NCI-H69 (cell line): ENCODE measurements at regions not wholly inside any gene's neighbourhood (a gene's known extent, or its start where the extent isn't known, plus 50 kb on each side); places are given as distances from the start of the nearest gene placed in this dataset.
"Not testable (repeated sequence)": the region's sequence is repeated elsewhere in the genome, so short reads cannot be mapped to it uniquely, and the experiment has no call there.

Experiments
- DNase-seq: peaks from one replicate; lab custom pipeline; 2025; lab: John Stamatoyannopoulos, UW

DNA sequence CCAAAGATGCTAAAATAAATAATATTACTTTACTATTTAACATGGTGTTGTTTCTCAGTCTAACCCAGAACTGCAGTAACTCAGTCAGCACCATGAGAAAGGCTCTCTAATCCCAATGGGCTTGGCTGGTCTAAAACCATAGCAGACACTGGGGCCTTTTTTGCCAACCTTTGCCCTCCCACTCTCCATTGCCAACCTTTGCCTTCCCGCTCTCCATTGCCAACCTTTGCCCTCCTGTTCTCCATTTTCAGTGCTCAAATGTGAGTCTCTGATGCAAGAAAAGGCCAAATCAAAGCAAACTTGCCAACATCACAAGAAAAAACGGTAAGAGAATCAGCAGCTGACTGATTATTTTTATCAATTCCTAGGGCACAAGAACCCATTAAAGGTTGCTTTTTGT, 1681.2 kb downstream of the SLITRK5 start:
- no peak for DNase-seq

GRCh38 chr13:89361909-89362308, 1690.7 kb downstream of the SLITRK5 start:
- DNase-seq, result peak; percentile 17

DNA sequence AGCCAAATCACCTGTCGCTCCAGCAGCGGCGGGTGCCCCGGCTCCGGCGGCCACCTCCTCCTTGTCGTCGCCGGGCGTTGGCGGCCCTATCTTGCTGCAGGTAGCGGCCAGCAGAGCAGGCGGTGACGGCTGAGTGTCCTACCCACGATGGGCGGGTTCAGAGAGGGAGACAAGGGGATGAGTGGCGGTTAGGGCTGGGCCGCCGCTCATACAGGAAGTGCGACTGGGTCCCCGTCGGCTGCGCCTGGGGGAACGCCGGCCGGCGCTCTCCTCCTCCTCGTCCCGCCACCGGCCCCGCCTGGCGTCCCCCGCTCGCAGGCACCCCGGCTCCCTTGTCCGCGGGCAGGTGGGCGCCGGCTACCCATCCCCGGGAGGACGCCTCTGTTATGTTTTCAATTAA, 1692.0 kb downstream of the SLITRK5 start:
- no peak for DNase-seq

GRCh38 chr13:89372193-89372592, 1701.0 kb downstream of the SLITRK5 start:
- DNase-seq, result peak; percentile 13

DNA sequence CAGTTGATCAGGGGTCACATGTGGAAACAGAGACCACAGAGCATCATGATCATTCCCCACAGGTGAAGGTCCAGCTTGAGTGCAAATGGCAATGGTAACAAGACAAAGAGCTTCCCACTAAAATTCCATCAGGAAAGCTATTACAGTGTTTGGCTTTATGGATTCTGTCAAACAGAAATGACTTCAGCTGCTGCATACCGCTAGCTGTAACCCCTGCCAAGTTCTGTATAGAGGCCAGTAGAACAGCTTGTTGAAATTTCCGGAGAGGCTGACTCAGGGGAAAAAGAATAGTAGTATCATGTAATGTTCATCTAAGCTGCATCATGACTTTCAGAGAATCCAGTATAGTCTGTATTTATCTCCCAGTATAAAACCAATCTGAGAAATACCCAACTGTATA, 1704.7 kb downstream of the SLITRK5 start:
- DNase-seq, result peak; percentile 34

DNA sequence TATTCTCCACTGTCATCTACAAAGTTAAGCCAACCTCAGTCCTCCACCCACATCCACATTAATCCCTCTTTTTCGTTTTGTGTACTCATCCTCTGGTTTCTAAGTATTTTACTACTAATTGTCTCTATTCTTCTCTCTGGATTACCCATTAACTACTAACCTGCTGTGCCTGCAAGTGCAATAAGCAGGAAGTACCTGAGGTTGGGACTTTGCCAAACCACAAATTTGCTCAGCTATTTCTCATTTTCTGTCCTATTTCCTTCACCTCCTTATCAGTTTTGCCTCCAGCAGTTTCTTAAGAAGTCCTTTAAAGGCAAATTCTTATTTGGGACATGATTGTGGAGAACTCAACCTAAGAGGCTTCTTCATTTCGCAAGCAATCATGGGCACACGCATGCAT, 1708.9 kb downstream of the SLITRK5 start:
- peak; percentile 75 for DNase-seq

GRCh38 chr13:89382981-89383380, 1711.8 kb downstream of the SLITRK5 start:
- no peak for DNase-seq

GRCh38 chr13:89383891-89384290, 1712.7 kb downstream of the SLITRK5 start:
- DNase-seq, result no peak

GRCh38 chr13:89393758-89394304, 1722.7 kb downstream of the SLITRK5 start:
- no peak for DNase-seq

- DNase-seq, result peak; percentile 27
Measured at GRCh38 chr13:89401264-89401675, 1730.1 kb downstream of the SLITRK5 start.

- no peak for DNase-seq
Measured at GRCh38 chr13:89402211-89402610, 1731.0 kb downstream of the SLITRK5 start.

DNA sequence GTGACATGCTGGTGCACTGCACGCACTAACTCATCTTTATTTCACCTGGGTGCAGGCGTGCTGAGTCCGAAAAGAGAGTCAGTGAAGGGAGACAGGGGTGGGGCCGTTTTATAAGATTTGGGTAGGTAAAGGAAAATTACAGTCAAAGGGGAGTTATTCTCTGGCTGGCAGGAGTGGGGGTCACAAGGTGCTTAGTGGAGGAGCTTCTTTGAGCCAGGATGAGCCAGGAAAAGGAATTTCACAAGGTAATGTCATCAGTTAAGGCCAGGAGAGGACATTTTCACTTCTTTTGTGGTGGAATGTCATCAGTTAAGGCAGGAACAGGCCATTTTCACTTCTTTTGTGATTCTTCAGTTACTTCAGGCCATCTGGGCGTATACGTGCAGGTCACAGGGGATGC, 1734.9 kb downstream of the SLITRK5 start:
- DNase-seq, result not testable (repeated sequence)

GRCh38 chr13:89407357-89407756, 1736.2 kb downstream of the SLITRK5 start:
- DNase-seq, result peak; percentile 50

- no peak for DNase-seq
Measured at GRCh38 chr13:89432997-89433396, 1761.8 kb downstream of the SLITRK5 start.

GRCh38 chr13:89434624-89435023, 1763.5 kb downstream of the SLITRK5 start:
- not testable (repeated sequence) for DNase-seq

- no peak for DNase-seq
Measured at GRCh38 chr13:89454681-89455080, 1783.5 kb downstream of the SLITRK5 start.

- DNase-seq, result no peak
Measured at GRCh38 chr13:89455225-89455624, 1784.1 kb downstream of the SLITRK5 start.

DNA sequence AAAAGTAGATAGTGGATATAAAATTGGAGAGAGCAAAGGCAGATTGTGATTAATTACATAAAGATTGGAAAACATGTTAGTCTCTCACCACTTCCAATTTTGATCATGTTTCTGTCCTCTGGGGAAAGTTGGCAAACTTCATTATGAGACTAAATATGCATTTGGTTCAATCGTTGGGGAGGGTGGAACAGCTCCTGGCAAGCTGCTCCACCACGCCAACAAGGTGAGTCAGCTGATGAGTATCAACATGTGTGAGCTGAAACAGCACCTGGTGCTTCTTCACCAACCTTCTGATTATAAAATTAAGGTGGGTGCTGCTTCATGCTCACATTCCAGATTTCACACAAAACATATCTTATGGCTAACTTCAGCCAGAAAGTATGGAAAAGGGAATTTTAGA, 1784.6 kb downstream of the SLITRK5 start:
- DNase-seq, result peak; percentile 52

DNA sequence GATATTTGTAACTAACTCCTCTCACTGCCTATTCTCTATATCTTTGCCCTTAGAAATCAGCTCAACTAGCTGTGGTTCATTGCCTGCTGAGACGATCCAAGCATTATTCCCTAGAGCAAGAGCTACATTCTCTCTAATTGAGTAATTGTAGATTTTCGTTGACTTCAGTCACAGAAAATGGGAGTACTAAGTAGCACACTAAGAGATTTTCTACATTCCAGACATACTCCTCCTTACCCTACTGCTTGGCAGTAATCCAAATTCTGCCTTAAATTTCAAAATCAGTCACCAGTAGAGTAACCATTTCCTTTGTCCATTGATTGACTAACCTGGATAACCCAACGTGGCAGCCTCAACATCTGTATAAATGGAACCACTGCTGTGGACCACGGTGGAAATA, 1786.8 kb downstream of the SLITRK5 start:
- no peak for DNase-seq

GRCh38 chr13:89458456-89458855, 1787.3 kb downstream of the SLITRK5 start:
- DNase-seq, result no peak

DNA sequence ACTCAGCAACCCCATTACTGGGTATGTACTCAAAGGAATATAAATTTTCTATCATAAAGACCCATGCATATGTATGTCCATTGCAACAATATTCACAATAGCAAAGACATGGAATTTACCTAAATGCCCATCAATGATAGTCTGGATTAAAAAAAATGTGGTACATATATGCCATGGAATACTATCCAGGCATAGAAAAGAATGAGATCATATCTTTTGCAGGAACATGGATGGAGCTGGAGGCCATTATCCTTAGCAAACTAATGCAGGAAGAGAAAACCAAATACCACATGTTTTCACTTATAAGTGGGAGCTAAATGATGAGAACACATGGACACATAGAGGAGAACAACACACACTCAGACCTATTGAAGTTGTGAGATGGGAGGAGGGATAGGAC, 1789.7 kb downstream of the SLITRK5 start:
- not testable (repeated sequence) for DNase-seq

DNA sequence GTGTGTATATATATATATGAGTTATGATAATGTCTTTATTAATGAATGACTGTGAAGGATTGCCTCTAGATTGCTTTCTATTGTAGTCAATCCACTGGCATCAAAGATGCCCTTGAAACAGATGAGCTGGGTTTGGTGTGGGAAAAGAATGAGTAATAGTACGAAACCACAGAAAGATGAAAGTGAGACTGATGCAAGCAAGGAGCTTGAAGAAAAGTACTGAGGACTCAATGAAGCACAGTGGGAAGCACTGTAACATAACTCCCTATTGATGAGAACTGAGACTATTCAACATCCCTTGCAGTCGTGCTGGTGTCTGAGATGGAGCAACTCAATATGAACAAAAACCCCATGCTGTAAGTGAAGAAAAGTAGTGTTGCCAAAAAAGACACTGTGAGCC, 1794.2 kb downstream of the SLITRK5 start:
- DNase-seq, result peak; percentile 30

GRCh38 chr13:89468081-89468480, 1796.9 kb downstream of the SLITRK5 start:
- no peak for DNase-seq

DNA sequence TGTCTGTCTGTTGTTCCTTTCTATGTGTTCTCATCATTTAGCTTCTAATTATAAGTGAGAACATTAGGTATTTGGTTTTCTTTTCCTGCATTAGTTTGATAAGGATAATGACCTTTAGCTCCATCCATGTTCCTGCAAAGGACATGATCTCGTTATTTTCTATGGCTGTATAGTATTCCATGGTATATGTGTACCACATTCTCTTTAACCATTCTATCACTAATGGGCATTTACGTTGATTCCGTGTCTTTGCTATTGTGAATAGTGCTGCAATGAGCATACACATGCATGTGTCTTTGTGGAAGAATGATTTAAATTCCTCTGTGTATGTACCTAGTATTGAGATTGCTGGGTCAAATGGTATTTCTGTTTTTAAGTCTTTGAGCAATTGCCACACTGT, 1799.7 kb downstream of the SLITRK5 start:
- no peak for DNase-seq

- DNase-seq, result no peak
Measured at GRCh38 chr13:89474432-89474831, 1803.3 kb downstream of the SLITRK5 start.
